GM23338 (cell line): ENCODE measurements at regions not wholly inside any gene's neighbourhood (a gene's known extent, or its start where the extent isn't known, plus 50 kb on each side); places are given as distances from the start of the nearest gene placed in this dataset.

Source experiments
- ATAC-seq: fragments of 200-7000 bp; cut with Tn5 transposase; 3 replicates; pipeline ENCODE4 v1.9.1; 2020
- DNase-seq: peaks from one replicate; pipeline ENCODE4 v3.0.0-alpha.2; 2015; ENCODE audit warnings: low spot score
- H2AFZ ChIP-seq: fragments of 200-600 bp; sonication (generic); 2 replicates; pipeline ENCODE4 v1.8.0; 2016; ENCODE audit warnings: antibody characterized with exemption, mild to moderate bottlenecking, moderate library complexity
- H3F3A ChIP-seq: fragments of 200-600 bp; sonication (generic); replicated peaks from 2 replicates; pipeline ENCODE4 v1.8.0; 2017; ENCODE audit warnings: antibody characterized with exemption, mixed run types, low read depth
- H3K27ac ChIP-seq: fragments of 200-600 bp; sonication (generic); 2 replicates; pipeline ENCODE4 v1.6.1; 2016; ENCODE audit warnings: low read depth
- H3K27me3 ChIP-seq: fragments of 200-600 bp; sonication (generic); 2 replicates; pipeline ENCODE4 v1.8.0; 2016; ENCODE audit warnings: mild to moderate bottlenecking, mixed run types, moderate library complexity; ENCODE audit not compliant: insufficient read depth
- H3K36me3 ChIP-seq: fragments of 200-600 bp; sonication (generic); 2 replicates; pipeline ENCODE4 v1.8.0; 2016; ENCODE audit warnings: mild to moderate bottlenecking; ENCODE audit not compliant: insufficient read depth
- H3K4me1 ChIP-seq: fragments of 200-600 bp; sonication (generic); 2 replicates; pipeline ENCODE4 v1.8.0; 2016; ENCODE audit warnings: mild to moderate bottlenecking, moderate library complexity; ENCODE audit not compliant: insufficient read depth
- H3K4me2 ChIP-seq: fragments of 200-600 bp; sonication (generic); 2 replicates; pipeline ENCODE4 v1.7.1; 2017; ENCODE audit warnings: mixed run types
- H3K4me3 ChIP-seq: fragments of 200-600 bp; sonication (generic); 2 replicates; pipeline ENCODE4 v1.6.1; 2016; ENCODE audit warnings: mixed run types
- H3K79me2 ChIP-seq: fragments of 200-600 bp; sonication (generic); replicated peaks from 2 replicates; pipeline ENCODE4 v1.8.0; 2017; ENCODE audit warnings: mild to moderate bottlenecking; ENCODE audit not compliant: insufficient read depth
- H3K9me2 ChIP-seq: fragments of 200-600 bp; sonication (generic); 2 replicates; pipeline ENCODE4 v1.8.0; 2017; ENCODE audit not compliant: insufficient read depth
- H4K20me1 ChIP-seq: fragments of 200-600 bp; sonication (generic); replicated peaks from 2 replicates; pipeline ENCODE4 v1.8.0; 2017; ENCODE audit warnings: mild to moderate bottlenecking; ENCODE audit not compliant: insufficient read depth
- H3K27ac Mint-ChIP-seq: 2 replicates; pipeline ENCODE4 v1.8.0; 2020; ENCODE audit warnings: inconsistent platforms, mild to moderate bottlenecking, moderate library complexity, mixed read lengths
- H3K27me3 Mint-ChIP-seq: 3 replicates; pipeline ENCODE4 v1.8.0; 2022; ENCODE audit warnings: low read depth, mild to moderate bottlenecking, moderate library complexity, mixed read lengths, inconsistent platforms; ENCODE audit not compliant: insufficient read depth, poor library complexity
- H3K36me3 Mint-ChIP-seq: 3 replicates; pipeline ENCODE4 v1.8.0; 2021; ENCODE audit warnings: low read depth, mild to moderate bottlenecking, inconsistent platforms, moderate library complexity, mixed read lengths
- H3K4me1 Mint-ChIP-seq: 3 replicates; pipeline ENCODE4 v1.8.0; 2020; ENCODE audit warnings: mild to moderate bottlenecking, inconsistent platforms, mixed read lengths
- H3K4me3 Mint-ChIP-seq: 3 replicates; pipeline ENCODE4 v1.8.0; 2021; ENCODE audit warnings: moderate library complexity, mild to moderate bottlenecking, inconsistent platforms, mixed read lengths
- H3K9me3 Mint-ChIP-seq: 3 replicates; pipeline ENCODE4 v1.8.0; 2020; ENCODE audit warnings: moderate library complexity, mild to moderate bottlenecking, inconsistent platforms, mixed read lengths
- CREB1 ChIP-seq: fragments of 250-450 bp; sonication (Bioruptor Pico); IDR thresholded peaks from 2 replicates; pipeline ENCODE4 v1.5.0; 2020; ENCODE audit warnings: low read depth, mild to moderate bottlenecking, moderate library complexity
- CTCF ChIP-seq, 2 experiments: fragments of 200-600 bp in 1 of 2; sonication (generic) in 1 of 2; conservative IDR thresholded peaks; 2 replicates each; pipeline versions ENCODE4 v1.5.1 to v1.6.1; 2016 to 2017; ENCODE audit warnings: antibody characterized with exemption in 2 of 2, low read depth in 2 of 2, mild to moderate bottlenecking in 2 of 2, moderate library complexity in 1 of 2
- ETS1 ChIP-seq: IDR thresholded peaks from 2 replicates; pipeline ENCODE4 v1.6.1; 2016; ENCODE audit warnings: antibody characterized with exemption
- EZH2 ChIP-seq: fragments of 200-600 bp; sonication (generic); IDR thresholded peaks from one replicate; pipeline ENCODE4 v1.8.0; 2017; ENCODE audit warnings: antibody characterized with exemption, mild to moderate bottlenecking, low read depth; ENCODE audit not compliant: unreplicated experiment
- EZH2phosphoT487 ChIP-seq: fragments of 200-600 bp; sonication (generic); IDR thresholded peaks from one replicate; pipeline ENCODE4 v1.8.1; 2018; ENCODE audit warnings: antibody characterized with exemption; ENCODE audit not compliant: unreplicated experiment
- JUNB ChIP-seq: IDR thresholded peaks from one replicate; pipeline ENCODE4 v1.6.1; 2016; ENCODE audit warnings: antibody characterized with exemption; ENCODE audit not compliant: unreplicated experiment
- NANOG ChIP-seq: IDR thresholded peaks from 2 replicates; pipeline ENCODE4 v1.6.1; 2016; ENCODE audit warnings: antibody characterized with exemption, borderline replicate concordance
- POLR2AphosphoS5 ChIP-seq: IDR thresholded peaks from 2 replicates; pipeline ENCODE4 v1.6.1; 2016; ENCODE audit warnings: antibody characterized with exemption, low read depth
- REST ChIP-seq: IDR thresholded peaks from one replicate; pipeline ENCODE4 v1.6.1; 2018; ENCODE audit warnings: antibody characterized with exemption; ENCODE audit not compliant: unreplicated experiment
- STAT1 ChIP-seq: IDR thresholded peaks from one replicate; pipeline ENCODE4 v1.6.1; 2016; ENCODE audit warnings: antibody characterized with exemption; ENCODE audit not compliant: unreplicated experiment
- ZNF114 ChIP-seq: fragments of 250-450 bp; sonication (Bioruptor Pico); IDR thresholded peaks from 2 replicates; pipeline ENCODE4 v1.5.0; 2020; ENCODE audit warnings: mild to moderate bottlenecking, moderate library complexity
- ZNF331 ChIP-seq: fragments of 250-450 bp; sonication (Bioruptor Pico); IDR thresholded peaks from 2 replicates; pipeline ENCODE4 v1.5.0; 2020; ENCODE audit warnings: low read depth, mild to moderate bottlenecking, moderate library complexity
- ZNF462 ChIP-seq: fragments of 250-450 bp; sonication (Bioruptor Pico); IDR thresholded peaks from 2 replicates; pipeline ENCODE4 v1.5.0; 2020; ENCODE audit warnings: mild to moderate bottlenecking, moderate library complexity

GRCh38 chr4:151990201-151990600 is 229.4 kb upstream of the GATB start:
- no peak overlapping the region for H3K4me3 Mint-ChIP-seq
- no peak overlapping the region for H3K27ac ChIP-seq
- ATAC-seq (no peak), DNase-seq (no peak)
- peaks cover 25% of the 10 kb centered on the region for H3K4me1 ChIP-seq
- peaks cover 6% of the 10 kb centered on the region; the same call in 1 of the 3 replicates for H3K9me3 Mint-ChIP-seq
- no peaks in the 10 kb centered on the region for H3K27me3 ChIP-seq
- H3K4me2 ChIP-seq, result no peak overlapping the region
- H3K27ac Mint-ChIP-seq, result no peak overlapping the region
- peaks cover 26% of the 10 kb centered on the region for H3K4me1 Mint-ChIP-seq
- H3K27me3 Mint-ChIP-seq, result no peaks in the 10 kb centered on the region
- H3K9me2 ChIP-seq, result peaks cover 31% of the 10 kb centered on the region
- no peaks in the 10 kb centered on the region for H3F3A ChIP-seq
- H2AFZ ChIP-seq, result no peak overlapping the region
- no peak for TF ChIP-seq REST
- TF ChIP-seq JUNB, result no peak
- no peak for TF ChIP-seq EZH2phosphoT487
- TF ChIP-seq CREB1 (CRISPR knock-in tag), result no peak
- TF ChIP-seq ZNF331, result no peak
- no peak for TF ChIP-seq ZNF462 (CRISPR knock-in tag)
- no peak for TF ChIP-seq NANOG
- TF ChIP-seq CTCF (conservative IDR thresholded peaks at IDR 0.05; ENCODE audit: low read depth in 2 of 2), result no peak
- no peak for TF ChIP-seq POLR2AphosphoS5
- no peak for TF ChIP-seq ZNF114
- TF ChIP-seq ETS1, result no peak
- TF ChIP-seq STAT1, result no peak
- TF ChIP-seq EZH2, result no peak
- H3K36me3 ChIP-seq, result no peaks in the 10 kb centered on the region
- H4K20me1 ChIP-seq, result no peaks in the 10 kb centered on the region
- no peaks in the 10 kb centered on the region for H3K79me2 ChIP-seq
- no peaks in the 10 kb centered on the region; the same call in 2 of the 3 replicates for H3K36me3 Mint-ChIP-seq
- no peak overlapping the region for H3K4me3 ChIP-seq
